Left lung (tissue), 4 donors: ENCODE measurements at regions not wholly inside any gene's neighbourhood (a gene's known extent, or its start where the extent isn't known, plus 50 kb on each side); places are given as distances from the start of the nearest gene placed in this dataset.
"Not testable (repeated sequence)": the region's sequence is repeated elsewhere in the genome, so short reads cannot be mapped to it uniquely, and the experiment has no call there.

Source experiments
- ATAC-seq: fragments of 200-7000 bp; cut with Tn5 transposase; one replicate; pipeline ENCODE4 v1.9.1; 2020; ENCODE audit warnings: moderate library complexity
- DNase-seq, 4 donors: peaks; one replicate each; pipeline ENCODE4 v3.0.0-alpha.2; 2013 to 2020
- H3K27ac ChIP-seq, 2 donors: fragments of 200-600 bp; sonication (generic) in 1 of 2; one replicate each; pipeline versions ENCODE4 v1.5.0 to v1.8.0; 2020 to 2021
- H3K27me3 ChIP-seq, 2 donors: fragments of 200-600 bp; sonication (generic) in 1 of 2; one replicate each; pipeline versions ENCODE4 v1.5.0 to v1.8.0; 2020 to 2021
- H3K36me3 ChIP-seq, 2 donors: fragments of 200-600 bp; sonication (generic) in 1 of 2; one replicate each; pipeline versions ENCODE4 v1.5.0 to v1.8.0; 2020 to 2021
- H3K4me1 ChIP-seq, 2 donors: fragments of 200-600 bp; one replicate each; pipeline ENCODE4 v1.8.0; 2021
- H3K4me3 ChIP-seq, 2 donors: fragments of 200-600 bp; sonication (generic) in 1 of 2; one replicate each; pipeline versions ENCODE4 v1.5.0 to v1.8.0; 2020 to 2021; ENCODE audit warnings: mild to moderate bottlenecking in 1 of 2
- H3K9me3 ChIP-seq, 2 donors: fragments of 200-600 bp; sonication (generic) in 1 of 2; one replicate each; pipeline versions ENCODE4 v1.5.0 to v1.8.0; 2020 to 2021
- intact Hi-C, 2 donors: fragments of 100-400 bp; cut with DNase I; formaldehyde crosslinking; loops; one replicate each; pipeline versions ENCODE4 v1.11.2 to v1.14.2; 2022
- TF ChIP-seq, protein P1 (sequence below), 2 donors: fragments of 200-600 bp; sonication (generic) in 1 of 2; IDR thresholded peaks; one replicate each; pipeline versions ENCODE4 v1.5.0 to v1.8.0; 2021; ENCODE audit warnings: antibody characterized with exemption in 2 of 2
- donor health status: DM: no; HTN: yes; CAD: no.
- donor health status: DM: no; HTN: no; CAD: no.

- intact Hi-C loops = no loop called here
- Histone ChIP-seq H3K4me1 (no peaks in the 10 kb centered on the region), H3K36me3 (no peaks in the 10 kb centered on the region), H3K27ac (no peak overlapping the region), H3K9me3 (no peaks in the 10 kb centered on the region), H3K27me3 (no peaks in the 10 kb centered on the region), H3K4me3 (no peak overlapping the region)
- TF ChIP-seq, protein P1, sequence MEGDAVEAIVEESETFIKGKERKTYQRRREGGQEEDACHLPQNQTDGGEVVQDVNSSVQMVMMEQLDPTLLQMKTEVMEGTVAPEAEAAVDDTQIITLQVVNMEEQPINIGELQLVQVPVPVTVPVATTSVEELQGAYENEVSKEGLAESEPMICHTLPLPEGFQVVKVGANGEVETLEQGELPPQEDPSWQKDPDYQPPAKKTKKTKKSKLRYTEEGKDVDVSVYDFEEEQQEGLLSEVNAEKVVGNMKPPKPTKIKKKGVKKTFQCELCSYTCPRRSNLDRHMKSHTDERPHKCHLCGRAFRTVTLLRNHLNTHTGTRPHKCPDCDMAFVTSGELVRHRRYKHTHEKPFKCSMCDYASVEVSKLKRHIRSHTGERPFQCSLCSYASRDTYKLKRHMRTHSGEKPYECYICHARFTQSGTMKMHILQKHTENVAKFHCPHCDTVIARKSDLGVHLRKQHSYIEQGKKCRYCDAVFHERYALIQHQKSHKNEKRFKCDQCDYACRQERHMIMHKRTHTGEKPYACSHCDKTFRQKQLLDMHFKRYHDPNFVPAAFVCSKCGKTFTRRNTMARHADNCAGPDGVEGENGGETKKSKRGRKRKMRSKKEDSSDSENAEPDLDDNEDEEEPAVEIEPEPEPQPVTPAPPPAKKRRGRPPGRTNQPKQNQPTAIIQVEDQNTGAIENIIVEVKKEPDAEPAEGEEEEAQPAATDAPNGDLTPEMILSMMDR (IDR thresholded peaks at IDR 0.05) = no peak
- ATAC-seq (no peak), DNase-seq (no peak)
These were observed 82.8 kb downstream of the EXTL2 start for GRCh38 chr1:100811808-100812207.

DNA sequence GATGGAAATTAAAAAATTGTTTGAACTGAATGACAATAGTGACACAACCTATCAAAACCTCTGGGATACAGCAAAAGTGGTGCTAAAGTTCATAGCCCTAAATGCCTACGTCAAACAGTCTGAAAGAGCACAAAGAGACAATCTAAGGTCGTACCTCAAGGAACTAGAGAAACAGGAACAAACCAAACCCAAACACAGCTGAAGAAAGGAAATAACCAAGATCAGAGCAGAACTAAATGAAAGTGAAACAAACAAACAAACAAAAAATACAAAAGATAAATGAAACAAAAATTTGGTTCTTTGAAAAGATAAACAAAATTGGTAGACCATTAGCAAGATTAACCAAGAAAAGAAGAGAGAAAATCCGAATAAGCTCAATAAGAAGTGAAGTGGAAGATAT lies 79.7 kb downstream of the EXTL2 start:
- H3K9me3 ChIP-seq, H3K4me3 ChIP-seq, H3K27me3 ChIP-seq, DNase-seq, intact Hi-C loops, H3K27ac ChIP-seq, H3K36me3 ChIP-seq, ATAC-seq, H3K4me1 ChIP-seq: not testable (repeated sequence)

DNA sequence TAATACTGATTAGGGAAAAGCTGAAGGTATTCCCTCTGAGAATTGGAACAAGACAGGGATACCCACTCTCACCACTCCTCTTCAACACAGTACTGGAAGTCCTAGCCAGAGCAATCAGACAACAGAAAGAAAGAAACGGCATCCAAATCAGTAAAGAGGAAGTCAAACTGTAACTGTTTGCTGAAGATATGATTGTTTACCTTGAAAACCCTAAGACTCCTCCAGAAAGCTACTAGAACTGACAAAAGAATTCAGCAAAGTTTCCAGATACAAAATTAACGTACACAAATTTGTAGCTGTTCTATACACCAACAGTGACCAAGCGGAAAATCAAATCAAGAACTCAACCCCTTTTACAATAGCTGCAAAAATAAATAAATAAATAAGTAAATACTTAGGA lies 78.6 kb downstream of the EXTL2 start:
- H3K27me3 ChIP-seq = no peaks in the 10 kb centered on the region
- H3K4me1 ChIP-seq = no peaks in the 10 kb centered on the region
- no peak overlapping the region for H3K27ac ChIP-seq
- TF ChIP-seq, protein P1 (IDR thresholded peaks at IDR 0.05) = no peak
- no peak overlapping the region for H3K4me3 ChIP-seq
- H3K9me3 ChIP-seq = no peaks in the 10 kb centered on the region
- intact Hi-C loops = no loop called here
- ATAC-seq (no peak), DNase-seq (no peak)
- no peaks in the 10 kb centered on the region for H3K36me3 ChIP-seq

DNA sequence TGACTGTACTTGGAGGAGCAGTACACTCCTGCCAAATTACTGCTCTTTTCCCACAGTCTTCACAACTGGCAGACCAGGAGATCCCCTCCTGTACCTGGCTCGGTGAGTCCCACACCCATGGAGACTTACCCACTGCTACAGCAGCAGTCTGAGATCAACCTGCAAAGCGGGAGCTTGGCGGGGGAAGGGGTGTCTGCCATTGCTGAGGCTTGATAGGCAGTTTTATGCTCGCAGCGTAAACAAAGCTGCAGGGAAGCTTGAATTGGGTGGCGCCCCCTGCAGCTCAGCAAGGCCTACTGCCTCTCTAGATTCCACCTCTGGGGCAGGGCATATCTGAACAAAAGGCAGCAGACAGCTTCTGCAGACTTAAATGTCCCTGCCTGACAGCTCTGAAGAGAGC lies 74.4 kb downstream of the EXTL2 start:
- H3K36me3 ChIP-seq, DNase-seq, H3K27me3 ChIP-seq, H3K4me1 ChIP-seq, H3K27ac ChIP-seq, ATAC-seq, intact Hi-C loops, H3K4me3 ChIP-seq: not testable (repeated sequence)
- H3K9me3 ChIP-seq = peaks cover 0 to 11% of the 10 kb centered on the region in 2 donors

- H3K27ac ChIP-seq, H3K4me3 ChIP-seq, intact Hi-C loops, ATAC-seq, H3K4me1 ChIP-seq, H3K36me3 ChIP-seq, H3K27me3 ChIP-seq, DNase-seq: not testable (repeated sequence)
- peaks cover 0 to 11% of the 10 kb centered on the region in 2 donors for H3K9me3 ChIP-seq
These were observed 72.7 kb downstream of the EXTL2 start for GRCh38 chr1:100821919-100822318.
